HEK293 (cell line): ENCODE measurements at regions not wholly inside any gene's neighbourhood (a gene's known extent, or its start where the extent isn't known, plus 50 kb on each side); places are given as distances from the start of the nearest gene placed in this dataset.

ENCODE experiments used
- CTCF ChIA-PET: fragments of 350-600 bp; formaldehyde crosslinking; extraction: SDS; loops from one replicate; lab custom pipeline; 2021; ENCODE audit warnings: antibody characterized with exemption; lab: Yijun Ruan, JAX
- POLR2A ChIA-PET: fragments of 300-600 bp; formaldehyde crosslinking; extraction: SDS; loops from one replicate; lab custom pipeline; 2020; ENCODE audit warnings: antibody characterized with exemption, inconsistent platforms; lab: Yijun Ruan, JAX
- H3K27ac ChIP-seq: fragments of 200-500 bp; sonication (Bioruptor generic); 2 replicates; pipeline ENCODE4 v1.5.1; 2014; ENCODE audit warnings: low read depth, low read length, control low read depth, inconsistent platforms; ENCODE audit errors: extremely low read depth
- H3K36me3 ChIP-seq, 2 experiments: fragments of 200-500 bp in 1 of 2; sonication (Bioruptor generic) in 1 of 2; 1 replicate in 1 of 2; 2 replicates in 1 of 2; pipeline ENCODE4 v1.5.1; 2014 to 2017; ENCODE audit warnings: inconsistent platforms in 2 of 2, low read length in 2 of 2; ENCODE audit not compliant: control insufficient read depth in 2 of 2, insufficient read depth in 1 of 2
- H3K4me1 ChIP-seq: fragments of 200-500 bp; sonication (Bioruptor generic); 2 replicates; pipeline ENCODE4 v1.5.1; 2014; ENCODE audit warnings: mild to moderate bottlenecking, low read length, inconsistent platforms; ENCODE audit not compliant: control insufficient read depth, insufficient read depth
- H3K4me3 ChIP-seq: 2 replicates; pipeline ENCODE4 v1.5.1; 2011; ENCODE audit warnings: low read depth, mild to moderate bottlenecking, control low read depth, low read length, moderate library complexity
- H3K9me3 ChIP-seq: fragments of 200-500 bp; sonication (Bioruptor generic); 2 replicates; pipeline ENCODE4 v1.5.1; 2014; ENCODE audit warnings: low read depth, low read length, inconsistent platforms; ENCODE audit not compliant: control insufficient read depth, insufficient read depth
- AEBP2 ChIP-seq: fragments of 450-650 bp; formaldehyde crosslinking; IDR thresholded peaks from 2 replicates; pipeline ENCODE4 v1.5.1; 2016; ENCODE audit warnings: missing biosample characterization, missing genetic modification characterization, borderline replicate concordance
- PRDM4 ChIP-seq: fragments of 450-650 bp; formaldehyde crosslinking; IDR thresholded peaks from 2 replicates; pipeline ENCODE4 v1.5.1; 2017; ENCODE audit warnings: missing biosample characterization, missing genetic modification characterization
- TCF7L2 ChIP-seq: IDR thresholded peaks from 2 replicates; pipeline ENCODE4 v1.6.1; 2011; ENCODE audit warnings: low read depth, mild to moderate bottlenecking, inconsistent platforms, low read length, moderate library complexity, borderline replicate concordance
- TRIM28 ChIP-seq: IDR thresholded peaks from 2 replicates; pipeline ENCODE4 v1.6.1; 2011; ENCODE audit warnings: low read length, control low read depth, borderline replicate concordance
- ZFP41 ChIP-seq: fragments of 450-650 bp; formaldehyde crosslinking; IDR thresholded peaks from 2 replicates; pipeline ENCODE4 v1.5.1; 2016; ENCODE audit warnings: missing biosample characterization, missing genetic modification characterization, borderline replicate concordance
- ZNF169 ChIP-seq: fragments of 450-650 bp; formaldehyde crosslinking; IDR thresholded peaks from 2 replicates; pipeline ENCODE4 v1.5.1; 2016; ENCODE audit warnings: missing biosample characterization, missing genetic modification characterization
- ZNF211 ChIP-seq: fragments of 450-650 bp; formaldehyde crosslinking; IDR thresholded peaks from 2 replicates; pipeline ENCODE4 v1.5.1; 2016; ENCODE audit warnings: low read depth, missing biosample characterization, missing genetic modification characterization
- ZNF292 ChIP-seq: fragments of 450-650 bp; formaldehyde crosslinking; IDR thresholded peaks from 2 replicates; pipeline ENCODE4 v1.5.1; 2016; ENCODE audit warnings: low read depth, missing biosample characterization, missing genetic modification characterization, borderline replicate concordance
- ZNF311 ChIP-seq: fragments of 450-650 bp; formaldehyde crosslinking; IDR thresholded peaks from 2 replicates; pipeline ENCODE4 v1.5.1; 2017; ENCODE audit warnings: missing biosample characterization, missing genetic modification characterization, borderline replicate concordance
- ZNF366 ChIP-seq: fragments of 450-650 bp; formaldehyde crosslinking; conservative IDR thresholded peaks from 2 replicates; pipeline ENCODE4 v1.5.1; 2016; ENCODE audit warnings: missing biosample characterization, missing genetic modification characterization
- ZNF37A ChIP-seq: fragments of 450-650 bp; IDR thresholded peaks from 2 replicates; pipeline ENCODE4 v1.5.1; 2018; ENCODE audit warnings: missing biosample characterization, missing genetic modification characterization
- ZNF398 ChIP-seq: fragments of 450-650 bp; formaldehyde crosslinking; IDR thresholded peaks from 2 replicates; pipeline ENCODE4 v1.5.1; 2017; ENCODE audit warnings: missing biosample characterization, missing genetic modification characterization
- ZNF510 ChIP-seq: fragments of 450-650 bp; formaldehyde crosslinking; IDR thresholded peaks from 2 replicates; pipeline ENCODE4 v1.5.1; 2018; ENCODE audit warnings: mild to moderate bottlenecking, missing genetic modification characterization, missing biosample characterization; ENCODE audit not compliant: insufficient replicate concordance
- ZNF548 ChIP-seq: fragments of 450-650 bp; formaldehyde crosslinking; IDR thresholded peaks from 2 replicates; pipeline ENCODE4 v1.5.1; 2016; ENCODE audit warnings: missing biosample characterization, missing genetic modification characterization
- ZNF555 ChIP-seq: fragments of 450-650 bp; formaldehyde crosslinking; conservative IDR thresholded peaks from 2 replicates; pipeline ENCODE4 v1.5.1; 2017; ENCODE audit warnings: missing biosample characterization, mild to moderate bottlenecking, missing genetic modification characterization, inconsistent platforms
- ZNF561 ChIP-seq: fragments of 450-650 bp; IDR thresholded peaks from 2 replicates; pipeline ENCODE4 v1.5.1; 2018; ENCODE audit warnings: missing biosample characterization, missing genetic modification characterization, borderline replicate concordance
- ZNF580 ChIP-seq: fragments of 450-650 bp; formaldehyde crosslinking; IDR thresholded peaks from 2 replicates; pipeline ENCODE4 v1.5.1; 2016; ENCODE audit warnings: missing biosample characterization, missing genetic modification characterization
- ZNF600 ChIP-seq: fragments of 450-650 bp; formaldehyde crosslinking; IDR thresholded peaks from 2 replicates; pipeline ENCODE4 v1.5.1; 2016; ENCODE audit warnings: missing biosample characterization, missing genetic modification characterization
- ZNF830 ChIP-seq: fragments of 450-650 bp; IDR thresholded peaks from 2 replicates; pipeline ENCODE4 v1.5.0; 2018; ENCODE audit warnings: missing biosample characterization, missing genetic modification characterization, low read depth, mild to moderate bottlenecking, moderate library complexity
- ZNF837 ChIP-seq: fragments of 450-650 bp; formaldehyde crosslinking; IDR thresholded peaks from 2 replicates; pipeline ENCODE4 v1.5.1; 2016; ENCODE audit warnings: missing biosample characterization, missing genetic modification characterization
- ZSCAN18 ChIP-seq: fragments of 450-650 bp; formaldehyde crosslinking; IDR thresholded peaks from 2 replicates; pipeline ENCODE4 v1.5.1; 2016; ENCODE audit warnings: missing biosample characterization, missing genetic modification characterization
- ZSCAN5A ChIP-seq: fragments of 450-650 bp; formaldehyde crosslinking; IDR thresholded peaks from 2 replicates; pipeline ENCODE4 v1.5.1; 2016; ENCODE audit warnings: missing biosample characterization, missing genetic modification characterization

- Histone ChIP-seq H3K9me3 (no peaks in the 10 kb centered on the region), H3K36me3 (no peaks in the 10 kb centered on the region), H3K4me1 (no peaks in the 10 kb centered on the region), H3K27ac (peak overlapping the region; percentile 88), H3K4me3 (no peak overlapping the region)
- TF ChIP-seq PRDM4: peak; percentile 91
- 0 out of 2 replicates have a peak, but pooled peaks have one; percentile 4 for TF ChIP-seq ZNF366
- TF ChIP-seq TRIM28: 0 out of 2 replicates have a peak, but pooled peaks have one; percentile 5
- TF ChIP-seq ZNF211 (tag by site-specific recombination): no peak
- TF ChIP-seq ZFP41 (tag by site-specific recombination): no peak
- no peak for TF ChIP-seq ZNF37A (tag by site-specific recombination)
- no peak for TF ChIP-seq ZNF510 (tag by site-specific recombination)
- ChIA-PET POLR2A (interaction anchor here (1.2 to 1.9 kb wide), 7 partner anchors 9 to 956 kb away, joined by 4 to 14 read pairs (median 7); partner anchors contain the start of genes APEX2, GNL3L, MAGED2 and PHF8), CTCF (interaction anchor here (0.6 to 1.5 kb wide), 11 partner anchors 9 to 340 kb away, joined by 3 to 7 read pairs (median 4); no protein-coding TSS in a partner anchor)
These were observed 110.2 kb downstream of the GNL3L start for GRCh38 chrX:54640103-54640690.

- no peak overlapping the region for H3K4me3 ChIP-seq
- TF ChIP-seq ZNF37A (tag by site-specific recombination) (no peak), ZNF311 (tag by site-specific recombination) (no peak), ZNF548 (tag by site-specific recombination) (no peak), ZNF169 (tag by site-specific recombination) (no peak), ZNF580 (tag by site-specific recombination) (no peak), ZNF510 (tag by site-specific recombination) (no peak), TCF7L2 (0 out of 2 replicates have a peak, but pooled peaks have one; percentile 34), ZNF837 (tag by site-specific recombination) (no peak), ZNF830 (tag by site-specific recombination) (no peak), ZSCAN18 (no peak), ZNF561 (tag by site-specific recombination) (no peak), AEBP2 (tag by site-specific recombination) (no peak), ZNF292 (tag by site-specific recombination) (no peak), ZSCAN5A (tag by site-specific recombination) (no peak), ZNF555 (tag by site-specific recombination) (no peak), ZNF600 (tag by site-specific recombination) (no peak), ZNF398 (tag by site-specific recombination) (no peak)
These were observed 110.7 kb downstream of the GNL3L start for GRCh38 chrX:54640736-54641135.

More at GRCh38 chrX:54640736-54641135, 110.7 kb downstream of the GNL3L start:
- ChIA-PET CTCF (interaction anchor here (0.6 to 1.5 kb wide), 9 partner anchors 9 to 151 kb away, joined by 3 to 5 read pairs (median 4); no protein-coding TSS in a partner anchor), POLR2A (no interaction called here)
- H3K27ac ChIP-seq: no peak overlapping the region
- H3K9me3 ChIP-seq: no peaks in the 10 kb centered on the region
- H3K4me1 ChIP-seq: no peaks in the 10 kb centered on the region
- no peaks in the 10 kb centered on the region for H3K36me3 ChIP-seq
